WTC11 (cell line): ENCODE measurements at regions not wholly inside any gene's neighbourhood (a gene's known extent, or its start where the extent isn't known, plus 50 kb on each side); places are given as distances from the start of the nearest gene placed in this dataset.

Source experiments
- ATAC-seq: fragments of 200-7000 bp; cut with Tn5 transposase; 2 replicates; pipeline ENCODE4 v1.10.0; 2021; ENCODE audit warnings: mild to moderate bottlenecking, moderate library complexity
- CTCF ChIA-PET: fragments of 300-600 bp; sonication (Branson Sonifier 250); formaldehyde crosslinking; loops from one replicate; lab custom pipeline; 2021; ENCODE audit warnings: antibody characterized with exemption; lab: Charles Lee
- POLR2A ChIA-PET: fragments of 350-600 bp; sonication (Branson Sonifier 250); formaldehyde crosslinking; loops from one replicate; lab custom pipeline; 2021; ENCODE audit warnings: antibody characterized with exemption; lab: Charles Lee
- DNase-seq: peaks from one replicate; pipeline ENCODE4 v3.0.0; 2021; ENCODE audit warnings: low spot score
- H3K27ac Mint-ChIP-seq: 2 replicates; pipeline ENCODE4 v1.8.0; 2021; ENCODE audit warnings: mixed read lengths
- H3K27me3 Mint-ChIP-seq: 2 replicates; pipeline ENCODE4 v1.8.0; 2021; ENCODE audit warnings: low read depth, mild to moderate bottlenecking, moderate library complexity, mixed read lengths
- H3K36me3 Mint-ChIP-seq: 2 replicates; pipeline ENCODE4 v1.8.0; 2021; ENCODE audit warnings: mixed read lengths
- H3K4me1 Mint-ChIP-seq: 2 replicates; pipeline ENCODE4 v1.8.0; 2022; ENCODE audit warnings: mixed read lengths
- H3K4me3 Mint-ChIP-seq: 2 replicates; pipeline ENCODE4 v1.8.0; 2021; ENCODE audit warnings: mild to moderate bottlenecking, moderate library complexity, mixed read lengths
- H3K9me3 Mint-ChIP-seq: 2 replicates; pipeline ENCODE4 v1.8.0; 2021; ENCODE audit warnings: mixed read lengths
- ATF1 ChIP-seq: sonication (generic); formaldehyde crosslinking; IDR thresholded peaks from 2 replicates; pipeline ENCODE4 v1.8.1; 2023; ENCODE audit warnings: mild to moderate bottlenecking, moderate library complexity, missing genetic modification reagents
- CTCF ChIP-seq: fragments of 200-600 bp; IDR thresholded peaks from 2 replicates; pipeline ENCODE4 v1.8.0; 2022; ENCODE audit warnings: antibody characterized with exemption
- E2F5 ChIP-seq: sonication (generic); formaldehyde crosslinking; IDR thresholded peaks from 2 replicates; pipeline ENCODE4 v1.8.1; 2022; ENCODE audit warnings: mild to moderate bottlenecking, moderate library complexity, missing genetic modification reagents
- ERG ChIP-seq: fragments of 250-450 bp; sonication (Bioruptor Pico); IDR thresholded peaks from 2 replicates; pipeline ENCODE4 v1.8.0; 2021; ENCODE audit warnings: mild to moderate bottlenecking
- FOXK1 ChIP-seq: sonication (generic); formaldehyde crosslinking; IDR thresholded peaks from 2 replicates; pipeline ENCODE4 v1.8.0; 2022; ENCODE audit warnings: mild to moderate bottlenecking, moderate library complexity, missing genetic modification reagents
- FOXP4 ChIP-seq: sonication (generic); formaldehyde crosslinking; IDR thresholded peaks from 2 replicates; pipeline ENCODE4 v1.8.0; 2022; ENCODE audit warnings: mild to moderate bottlenecking, missing genetic modification reagents
- NFATC4 ChIP-seq: fragments of 250-450 bp; sonication (Bioruptor Pico); IDR thresholded peaks from 2 replicates; pipeline ENCODE4 v1.9.0; 2021; ENCODE audit warnings: mild to moderate bottlenecking
- NFE2L1 ChIP-seq: sonication (generic); formaldehyde crosslinking; IDR thresholded peaks from 2 replicates; pipeline ENCODE4 v1.8.1; 2023; ENCODE audit warnings: missing genetic modification reagents
- NR3C1 ChIP-seq: sonication (generic); formaldehyde crosslinking; conservative IDR thresholded peaks from 2 replicates; pipeline ENCODE4 v1.8.1; 2023; ENCODE audit warnings: low read depth, mild to moderate bottlenecking, missing genetic modification reagents
- OVOL2 ChIP-seq: fragments of 250-450 bp; sonication (Bioruptor Pico); IDR thresholded peaks from 2 replicates; pipeline ENCODE4 v1.9.0; 2021; ENCODE audit warnings: mild to moderate bottlenecking, borderline replicate concordance
- SMAD3 ChIP-seq: sonication (generic); formaldehyde crosslinking; IDR thresholded peaks from 2 replicates; pipeline ENCODE4 v1.8.0; 2022; ENCODE audit warnings: missing genetic modification reagents, mild to moderate bottlenecking, borderline replicate concordance
- TEAD1 ChIP-seq: sonication (generic); formaldehyde crosslinking; IDR thresholded peaks from 2 replicates; pipeline ENCODE4 v1.8.0; 2022; ENCODE audit warnings: mild to moderate bottlenecking, missing genetic modification reagents
- USF2 ChIP-seq: sonication (generic); formaldehyde crosslinking; IDR thresholded peaks from 2 replicates; pipeline ENCODE4 v1.8.1; 2023; ENCODE audit warnings: mild to moderate bottlenecking, missing genetic modification reagents, moderate library complexity
- ZBTB43 ChIP-seq: sonication (generic); formaldehyde crosslinking; IDR thresholded peaks from 2 replicates; pipeline ENCODE4 v1.8.1; 2023; ENCODE audit warnings: mild to moderate bottlenecking, missing genetic modification reagents
- ZNF138 ChIP-seq: sonication (generic); formaldehyde crosslinking; conservative IDR thresholded peaks from 2 replicates; pipeline ENCODE4 v1.8.1; 2022; ENCODE audit warnings: mild to moderate bottlenecking, moderate library complexity, missing genetic modification reagents
- ZNF396 ChIP-seq: fragments of 250-450 bp; sonication (Bioruptor Pico); IDR thresholded peaks from 2 replicates; pipeline ENCODE4 v1.8.0; 2021; ENCODE audit warnings: mild to moderate bottlenecking, moderate library complexity, borderline replicate concordance
- ZNF416 ChIP-seq: fragments of 250-450 bp; sonication (Bioruptor Pico); IDR thresholded peaks from 2 replicates; pipeline ENCODE4 v1.9.0; 2021; ENCODE audit warnings: mild to moderate bottlenecking, inconsistent platforms

GRCh38 chr6:40020166-40020565 is 85.9 kb upstream of the MOCS1 start:
- H3K4me3 Mint-ChIP-seq: no peak overlapping the region
- H3K4me1 Mint-ChIP-seq: peaks cover 9% of the 10 kb centered on the region
- H3K27ac Mint-ChIP-seq: no peak overlapping the region
- no peaks in the 10 kb centered on the region; the same call in 1 of the 2 replicates for H3K27me3 Mint-ChIP-seq
- ChIA-PET POLR2A (no interaction called here), CTCF (no interaction called here)
- ATAC-seq (no peak), DNase-seq (no peak)
- peaks cover 29% of the 10 kb centered on the region for H3K9me3 Mint-ChIP-seq
- TF ChIP-seq OVOL2 (CRISPR knock-in tag): no peak
- TF ChIP-seq TEAD1 (CRISPR knock-in tag): no peak
- TF ChIP-seq ERG (CRISPR knock-in tag): no peak
- TF ChIP-seq SMAD3 (CRISPR knock-in tag): no peak
- no peak for TF ChIP-seq FOXK1
- no peak for TF ChIP-seq USF2 (CRISPR knock-in tag)
- no peak for TF ChIP-seq E2F5
- no peak for TF ChIP-seq ATF1 (CRISPR knock-in tag)
- TF ChIP-seq ZBTB43 (CRISPR knock-in tag): no peak
- no peak for TF ChIP-seq NFATC4 (CRISPR knock-in tag)
- TF ChIP-seq ZNF416: no peak
- TF ChIP-seq ZNF138 (CRISPR knock-in tag): no peak
- 0 out of 2 replicates have a peak, but pooled peaks cover 3% of the 10 kb centered on the region for H3K36me3 Mint-ChIP-seq

- ChIA-PET POLR2A (no interaction called here), CTCF (no interaction called here)
- H3K27ac Mint-ChIP-seq: no peak overlapping the region
- no peaks in the 10 kb centered on the region; the same call in 1 of the 2 replicates for H3K27me3 Mint-ChIP-seq
- ATAC-seq: no peak
- H3K4me3 Mint-ChIP-seq: no peak overlapping the region
- no peak for TF ChIP-seq ZNF396 (CRISPR knock-in tag)
- no peak for TF ChIP-seq CTCF
- TF ChIP-seq NR3C1 (CRISPR knock-in tag): no peak
- TF ChIP-seq ZNF416: no peak
- no peak for TF ChIP-seq FOXP4 (CRISPR knock-in tag)
- TF ChIP-seq NFE2L1 (CRISPR knock-in tag): no peak
- H3K36me3 Mint-ChIP-seq: 0 out of 2 replicates have a peak, but pooled peaks cover 3% of the 10 kb centered on the region
- H3K4me1 Mint-ChIP-seq: peaks cover 8% of the 10 kb centered on the region
- no peak for DNase-seq
- peaks cover 29% of the 10 kb centered on the region for H3K9me3 Mint-ChIP-seq
These were observed 81.3 kb upstream of the MOCS1 start for GRCh38 chr6:40015530-40015929.
